GM21825 (cell line): ENCODE measurements at regions not wholly inside any gene's neighbourhood (a gene's known extent, or its start where the extent isn't known, plus 50 kb on each side); places are given as distances from the start of the nearest gene placed in this dataset.

Source experiments
- ATAC-seq: cut with Tn5 transposase; IDR thresholded peaks from one replicate; pipeline ENCODE4 v1.9.1; 2021; ENCODE audit warnings: mild to moderate bottlenecking, moderate library complexity; ENCODE audit not compliant: unreplicated experiment

DNA sequence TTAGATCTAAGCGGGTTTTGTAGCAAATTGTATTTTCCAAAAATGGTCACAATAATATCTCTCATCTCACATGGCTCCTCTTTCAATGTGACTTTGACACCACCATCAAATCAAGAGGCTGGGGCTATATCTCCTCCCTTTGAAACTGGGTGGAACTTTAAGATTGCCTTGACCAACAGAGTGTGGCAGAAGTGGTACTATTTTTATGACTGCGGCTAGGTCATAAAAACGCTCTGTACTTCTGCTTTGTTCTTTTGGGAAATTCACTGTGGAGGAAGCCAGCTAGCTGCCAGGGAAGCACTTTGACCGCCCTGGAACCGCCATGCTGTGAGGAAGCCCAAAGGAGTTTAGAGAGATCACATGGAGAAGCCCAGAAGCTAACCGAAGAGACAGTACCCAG lies 50.7 kb upstream of the ACOT11 start:
- no peak for ATAC-seq

DNA sequence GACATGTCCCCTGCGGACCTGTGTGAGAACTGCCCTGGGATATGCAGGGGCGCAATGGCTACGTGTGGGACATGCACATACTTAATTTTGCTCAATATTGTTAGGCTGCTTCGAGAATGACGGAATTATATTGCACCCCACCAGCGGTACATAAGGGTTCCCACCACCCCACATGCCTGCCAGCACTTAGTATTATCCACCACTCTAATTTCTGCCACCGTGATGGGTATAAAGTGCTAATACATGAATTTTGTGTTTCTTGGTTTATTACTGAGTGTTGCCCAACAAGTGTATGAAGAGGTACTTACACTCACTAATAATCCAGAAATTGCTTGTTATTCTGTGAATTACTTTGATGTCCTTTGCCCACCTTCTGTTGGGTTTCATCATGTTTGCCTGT lies 52.1 kb upstream of the ACOT11 start:
- no peak for ATAC-seq

DNA sequence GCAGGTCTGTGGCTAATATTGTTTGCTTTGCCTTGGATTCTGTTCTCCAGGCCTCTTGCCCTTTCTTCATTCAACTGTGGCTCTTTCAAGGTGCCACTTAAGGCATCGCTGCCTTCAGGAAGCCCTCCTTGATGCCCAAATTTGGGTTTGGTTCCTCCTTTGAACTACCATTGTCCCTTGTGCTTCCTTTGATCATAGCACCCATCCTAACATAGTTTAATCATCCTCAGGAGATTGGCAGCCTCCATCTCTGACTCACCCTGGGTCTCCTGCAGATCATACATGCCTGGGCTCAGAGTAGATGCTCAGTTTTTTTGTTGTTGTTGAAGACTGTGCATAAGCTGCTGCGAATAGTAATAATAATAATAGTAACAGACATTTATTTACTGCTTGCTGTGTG lies 54.4 kb upstream of the ACOT11 start:
- no peak for ATAC-seq

DNA sequence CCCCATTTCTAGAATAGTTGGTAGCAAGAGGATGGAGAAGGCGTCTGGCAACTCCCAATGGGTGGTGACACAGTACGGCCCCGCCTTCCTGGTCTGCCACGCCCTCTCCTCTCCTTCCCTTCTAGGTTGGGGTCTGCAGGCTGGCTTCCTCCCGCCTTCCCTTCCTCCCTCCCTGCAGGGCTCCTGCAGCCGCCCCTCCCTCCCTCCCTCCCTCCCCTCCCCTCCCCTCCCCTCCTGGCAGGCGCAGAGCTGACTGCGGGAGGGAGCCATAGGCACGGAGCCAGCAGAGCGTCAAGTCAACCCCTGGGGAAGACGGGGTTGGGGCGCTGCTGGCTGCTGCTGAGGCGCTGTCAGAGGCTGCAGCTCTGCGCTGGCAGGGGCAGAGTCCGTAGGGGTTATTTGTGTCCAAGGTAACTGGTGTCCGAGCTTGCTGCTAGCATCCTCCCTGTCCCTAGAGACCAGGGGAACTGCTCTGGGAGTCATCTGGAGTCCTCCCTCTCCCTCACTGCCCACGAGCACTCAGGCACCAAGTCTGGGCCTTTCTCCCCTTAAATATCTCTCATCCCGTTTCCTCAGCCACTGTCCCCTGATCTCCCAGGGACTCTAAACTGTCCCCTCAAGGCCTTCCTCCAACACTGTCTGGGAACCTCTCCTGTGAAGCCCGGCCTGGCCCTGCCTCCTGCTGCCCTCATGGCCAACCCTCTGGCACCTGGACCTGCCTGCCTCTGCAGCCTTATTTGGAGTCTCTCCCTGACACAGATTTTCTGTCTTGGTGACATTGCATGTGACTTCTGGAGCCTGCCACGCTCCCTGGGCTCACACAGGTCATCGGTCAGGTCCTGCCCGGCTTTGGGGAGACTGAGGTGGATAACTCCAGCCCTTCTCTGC lies 57.4 kb upstream of the ACOT11 start:
- ATAC-seq: no peak

DNA sequence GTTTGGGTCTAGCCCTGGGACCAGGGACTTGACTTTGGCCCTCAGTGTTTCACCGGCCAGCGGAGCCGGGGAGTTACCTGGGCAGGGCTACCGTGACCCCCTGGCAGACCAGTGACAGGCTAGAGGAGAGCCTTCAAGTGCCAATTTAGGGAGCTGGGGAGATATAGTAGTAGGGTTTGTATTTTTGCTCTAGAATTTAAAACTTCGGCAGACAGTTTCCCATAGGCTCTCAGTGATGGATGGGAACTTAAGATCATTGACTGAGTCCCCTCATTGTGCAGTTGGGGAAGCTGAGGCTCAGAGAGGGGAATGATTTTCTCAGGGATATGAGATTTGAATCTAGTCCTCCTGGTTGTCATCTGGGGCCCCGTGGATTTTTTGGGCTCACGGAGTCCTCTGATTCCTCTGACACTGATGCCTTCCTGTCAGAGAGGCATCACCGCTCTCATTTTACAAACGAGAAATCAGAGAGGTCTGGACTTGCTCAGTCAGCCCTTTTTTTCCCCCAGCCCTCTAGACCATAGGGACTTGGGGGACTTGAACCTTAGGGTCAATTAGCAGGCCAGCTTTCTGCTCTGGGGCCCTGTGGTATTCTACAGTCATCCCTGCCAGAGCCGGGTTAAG lies 58.3 kb upstream of the ACOT11 start:
- no peak for ATAC-seq

GRCh38 chr1:54488779-54489626 lies 59.0 kb upstream of the ACOT11 start:
- peak; percentile 72 for ATAC-seq

DNA sequence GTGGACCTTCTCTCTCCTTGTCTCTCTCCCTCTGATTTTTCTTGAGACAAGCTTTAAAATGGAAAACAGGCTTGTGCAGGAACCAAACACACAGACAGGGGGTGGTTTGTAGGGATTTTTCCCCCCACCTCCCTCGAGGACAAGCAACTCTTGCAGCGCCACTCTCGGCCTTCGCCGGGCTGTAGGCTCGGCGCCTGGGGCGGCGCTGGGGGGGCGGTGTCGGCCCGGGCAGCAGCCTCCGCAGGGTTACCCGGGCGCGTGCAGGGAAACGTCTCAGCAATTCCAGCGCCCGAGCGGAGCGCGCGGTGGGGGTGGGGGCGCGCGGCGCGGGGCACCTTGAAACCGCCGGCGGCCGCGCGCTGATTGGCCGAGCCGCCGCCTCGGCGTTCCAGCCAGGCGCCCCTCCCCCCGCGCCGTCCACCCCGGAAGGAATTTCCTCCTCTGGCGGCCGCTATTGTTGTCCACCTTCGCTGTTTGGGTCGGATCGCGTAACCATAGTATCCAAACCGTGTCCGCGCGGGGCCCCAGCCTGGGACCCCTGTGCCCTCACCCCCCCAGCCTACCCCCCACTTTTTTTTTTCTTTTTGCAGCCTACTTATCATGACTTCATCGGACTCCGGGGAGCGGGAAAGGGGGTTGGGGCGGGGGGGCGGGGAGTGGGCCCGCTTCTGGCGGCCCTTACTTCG lies 59.8 kb upstream of the ACOT11 start:
- ATAC-seq: peak; percentile 51

- ATAC-seq: no peak
Measured at GRCh38 chr1:54487571-54488050, 60.4 kb upstream of the ACOT11 start.

- no peak for ATAC-seq
Measured at GRCh38 chr1:54486907-54487306, 61.1 kb upstream of the ACOT11 start.

DNA sequence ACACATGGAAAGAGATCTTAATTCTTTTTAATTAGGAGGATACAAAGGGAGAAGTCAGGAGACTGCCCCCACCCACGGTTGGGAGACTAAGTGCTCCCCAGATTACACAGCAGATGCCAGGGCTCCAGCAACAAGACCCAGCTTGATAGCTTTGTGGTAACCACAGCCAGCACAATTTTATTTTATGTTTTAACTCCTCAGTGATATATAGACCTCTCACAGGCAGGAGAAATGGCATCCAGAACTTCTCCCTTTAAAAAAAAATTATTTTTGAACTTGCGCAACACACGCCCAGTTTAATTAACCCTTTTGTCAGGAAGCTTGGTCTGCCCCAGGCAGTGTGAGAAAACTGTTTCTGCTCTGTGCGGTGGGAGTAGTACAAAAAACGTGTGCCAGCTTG lies 62.6 kb upstream of the ACOT11 start:
- no peak for ATAC-seq

- ATAC-seq: no peak
Measured at GRCh38 chr1:54483875-54484437, 64.1 kb upstream of the ACOT11 start.

- no peak for ATAC-seq
Measured at GRCh38 chr1:54481201-54481884, 66.7 kb upstream of the ACOT11 start.

GRCh38 chr1:54480525-54480848 lies 67.5 kb upstream of the ACOT11 start:
- no peak for ATAC-seq

- ATAC-seq: no peak
Measured at GRCh38 chr1:54479841-54480524, 68.0 kb upstream of the ACOT11 start.

GRCh38 chr1:54479251-54479650 lies 68.8 kb upstream of the ACOT11 start:
- no peak for ATAC-seq

DNA sequence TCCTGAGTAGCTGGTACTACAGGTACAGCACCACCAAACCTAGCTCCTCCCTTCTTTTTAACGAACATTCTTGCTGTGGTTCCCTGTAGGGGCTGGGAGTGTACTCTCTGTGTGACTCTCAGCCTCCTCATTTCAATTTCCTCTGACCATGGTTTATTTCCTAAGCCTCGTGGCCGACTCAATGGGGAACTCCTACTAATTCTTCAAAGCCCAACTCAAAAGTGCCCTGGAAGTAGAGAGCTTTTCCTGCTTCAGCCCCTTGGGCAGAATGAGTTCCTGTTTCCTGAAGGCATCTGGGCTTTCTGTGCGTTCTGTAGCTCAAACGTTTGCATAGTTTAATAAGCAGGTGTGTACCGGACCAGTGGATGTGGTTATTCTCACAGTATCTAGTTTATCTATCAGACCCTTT lies 70.9 kb upstream of the ACOT11 start:
- no peak for ATAC-seq

GRCh38 chr1:54476530-54477109 lies 70.4 kb upstream of the SSBP3 start:
- no peak for ATAC-seq

DNA sequence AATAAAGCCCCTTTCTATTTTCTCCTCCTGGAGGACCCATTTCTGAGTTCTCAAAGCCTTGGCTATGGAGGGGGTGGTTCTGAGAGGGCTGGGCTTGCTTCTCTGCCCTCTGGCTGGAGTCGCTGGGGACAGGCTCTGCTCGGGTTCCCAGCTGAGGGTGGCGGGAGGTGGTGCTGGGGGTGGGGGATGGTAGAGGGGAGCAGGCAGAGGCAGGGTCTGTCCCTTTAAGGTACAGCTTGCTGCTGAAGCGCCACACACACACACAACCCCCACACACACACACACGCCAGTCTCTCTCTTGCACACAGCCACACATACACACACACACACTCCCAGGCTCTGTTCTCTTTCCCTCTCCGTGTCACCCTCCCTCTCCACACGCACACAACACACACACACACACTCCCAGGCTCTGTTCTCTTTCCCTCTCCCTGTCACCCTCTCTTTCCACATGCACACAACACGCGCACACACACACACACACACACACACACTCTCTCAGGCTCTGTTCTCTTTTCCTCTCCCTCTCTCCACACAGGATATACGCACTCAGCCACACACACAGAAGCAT lies 69.8 kb upstream of the SSBP3 start:
- no peak for ATAC-seq

DNA sequence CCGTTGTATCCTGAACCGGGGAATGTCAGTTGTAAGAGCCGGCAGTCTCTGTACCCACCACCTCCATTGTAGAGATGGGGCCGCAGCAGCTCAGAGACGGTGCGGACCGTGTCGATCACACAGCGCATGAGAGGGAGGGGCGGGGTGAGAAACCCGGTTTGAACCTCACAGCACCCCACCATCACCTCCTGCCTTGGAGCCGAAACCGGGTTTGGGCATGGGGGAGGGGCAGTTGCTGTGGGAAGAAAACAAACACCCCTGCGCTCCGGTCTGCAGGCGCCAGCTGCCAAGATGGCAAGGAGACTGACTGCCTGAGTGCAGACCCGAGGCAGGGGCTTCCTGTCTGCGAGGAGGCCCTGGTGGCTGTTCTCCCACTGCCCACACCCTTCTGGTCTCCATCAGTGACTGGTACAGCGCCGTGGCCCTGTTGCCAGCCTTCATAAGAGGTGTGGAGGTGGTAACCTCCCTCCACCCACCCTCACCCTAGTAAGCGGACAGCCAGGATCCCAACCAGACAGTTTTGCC lies 69.2 kb upstream of the SSBP3 start:
- ATAC-seq: no peak
